Calu3 (cell line): ENCODE measurements at regions not wholly inside any gene's neighbourhood (a gene's known extent, or its start where the extent isn't known, plus 50 kb on each side); places are given as distances from the start of the nearest gene placed in this dataset.

ENCODE experiments used
- BruUV-seq: library from RNA; stranded (reverse); fragments of 400-500 nt; replicated peaks from 2 replicates; lab custom pipeline; 2021; lab: Mats Ljungman, UMichigan
- CTCF ChIA-PET: fragments of 300-600 bp; sonication (Branson Sonifier 250); formaldehyde crosslinking; loops from one replicate; lab custom pipeline; 2022; ENCODE audit warnings: antibody characterized with exemption; lab: Charles Lee
- DNase-seq: peaks from one replicate; pipeline ENCODE4 v3.0.0; 2022
- H3K27ac Mint-ChIP-seq: one replicate; pipeline ENCODE4 v1.8.0; 2022; ENCODE audit warnings: mixed read lengths; ENCODE audit not compliant: unreplicated experiment
- H3K27me3 Mint-ChIP-seq: one replicate; pipeline ENCODE4 v1.8.0; 2022; ENCODE audit warnings: mixed read lengths; ENCODE audit not compliant: unreplicated experiment
- H3K36me3 Mint-ChIP-seq: one replicate; pipeline ENCODE4 v1.8.0; 2022; ENCODE audit warnings: mild to moderate bottlenecking, moderate library complexity, mixed read lengths; ENCODE audit not compliant: insufficient read depth, unreplicated experiment
- H3K4me1 Mint-ChIP-seq: one replicate; pipeline ENCODE4 v1.8.0; 2022; ENCODE audit warnings: mild to moderate bottlenecking, low read depth, mixed read lengths; ENCODE audit not compliant: unreplicated experiment
- H3K4me3 Mint-ChIP-seq: one replicate; pipeline ENCODE4 v1.8.0; 2022; ENCODE audit warnings: mild to moderate bottlenecking, low read depth, moderate library complexity, mixed read lengths; ENCODE audit not compliant: unreplicated experiment
- H3K9me3 Mint-ChIP-seq: one replicate; pipeline ENCODE4 v1.8.0; 2022; ENCODE audit warnings: low read depth, mixed read lengths; ENCODE audit not compliant: unreplicated experiment
- CTCF ChIP-seq: fragments of 200-600 bp; IDR thresholded peaks from one replicate; pipeline ENCODE4 v1.8.0; 2022; ENCODE audit warnings: antibody characterized with exemption; ENCODE audit not compliant: unreplicated experiment
- intact Hi-C: fragments of 100-400 bp; cut with micrococcal nuclease; formaldehyde crosslinking; loops from one replicate; pipeline ENCODE4 v1.10.0; 2022; ENCODE audit not compliant: unreplicated experiment

GRCh38 chr10:29112827-29113615, 175.8 kb upstream of the LYZL1 start:
- H3K27me3 Mint-ChIP-seq = no peaks in the 10 kb centered on the region
- no peak overlapping the region for H3K4me3 Mint-ChIP-seq
- H3K27ac Mint-ChIP-seq = peak overlapping the region; percentile 7
- intact Hi-C loops = no loop called here
- no TSS peak for BruUV-seq
- no peak for TF ChIP-seq CTCF
- CTCF ChIA-PET = interaction anchor here (0.9 kb wide), 1 partner anchor 11 kb away, joined by 3 read pairs; no protein-coding TSS in a partner anchor
- no peaks in the 10 kb centered on the region for H3K36me3 Mint-ChIP-seq
- H3K4me1 Mint-ChIP-seq = peaks cover 15% of the 10 kb centered on the region
- H3K9me3 Mint-ChIP-seq = peaks cover 4% of the 10 kb centered on the region
- no peak for DNase-seq

GRCh38 chr10:29113616-29113945, 175.3 kb upstream of the LYZL1 start:
- CTCF ChIA-PET = interaction anchor here (0.9 kb wide), 1 partner anchor 11 kb away, joined by 3 read pairs; no protein-coding TSS in a partner anchor
- Mint-ChIP-seq H3K27me3 (no peaks in the 10 kb centered on the region), H3K27ac (peak overlapping the region; percentile 7), H3K4me3 (no peak overlapping the region), H3K4me1 (peaks cover 15% of the 10 kb centered on the region), H3K9me3 (peaks cover 5% of the 10 kb centered on the region), H3K36me3 (no peaks in the 10 kb centered on the region)
- intact Hi-C loops = no loop called here
- TF ChIP-seq CTCF = no peak
- DNase-seq = no peak
- no TSS peak for BruUV-seq

- intact Hi-C loops = no loop called here
- peaks cover 21% of the 10 kb centered on the region for H3K4me1 Mint-ChIP-seq
Observed at GRCh38 chr10:29114141-29114540, 174.7 kb upstream of the LYZL1 start.

GRCh38 chr10:29117781-29118180, 171.1 kb upstream of the LYZL1 start:
- H3K4me3 Mint-ChIP-seq = no peak overlapping the region
- no TSS peak for BruUV-seq
- no peak overlapping the region for H3K27ac Mint-ChIP-seq
- no peak for DNase-seq
- peaks cover 5% of the 10 kb centered on the region for H3K9me3 Mint-ChIP-seq
- intact Hi-C loops = no loop called here
- H3K36me3 Mint-ChIP-seq = no peaks in the 10 kb centered on the region
- CTCF ChIA-PET = no interaction called here
- TF ChIP-seq CTCF = no peak
- H3K4me1 Mint-ChIP-seq = peaks cover 29% of the 10 kb centered on the region
- H3K27me3 Mint-ChIP-seq = no peaks in the 10 kb centered on the region

More at GRCh38 chr10:29114141-29114540, 174.7 kb upstream of the LYZL1 start:
- no peaks in the 10 kb centered on the region for H3K27me3 Mint-ChIP-seq
- no peak overlapping the region for H3K27ac Mint-ChIP-seq
- peaks cover 5% of the 10 kb centered on the region for H3K9me3 Mint-ChIP-seq
- H3K4me3 Mint-ChIP-seq = no peak overlapping the region
- BruUV-seq = no TSS peak
- CTCF ChIA-PET = no interaction called here
- H3K36me3 Mint-ChIP-seq = no peaks in the 10 kb centered on the region
- DNase-seq = no peak
- no peak for TF ChIP-seq CTCF
